H9 (cell line): ENCODE measurements at regions not wholly inside any gene's neighbourhood (a gene's known extent, or its start where the extent isn't known, plus 50 kb on each side); places are given as distances from the start of the nearest gene placed in this dataset.

Experiments used
- DNase-seq: peaks from one replicate; pipeline ENCODE4 v3.0.0-alpha.2; 2017
- H2AFZ ChIP-seq: one replicate; pipeline ENCODE4 v1.6.1; 2013; ENCODE audit warnings: mild to moderate bottlenecking, low read length, control low read depth, moderate library complexity
- H2AK5ac ChIP-seq: 2 replicates; pipeline ENCODE4 v1.6.1; 2013; ENCODE audit warnings: low read length, control low read depth, mixed read lengths; ENCODE audit not compliant: insufficient read length
- H2BK120ac ChIP-seq: one replicate; pipeline ENCODE4 v1.6.1; 2013; ENCODE audit warnings: low read depth, mild to moderate bottlenecking, low read length, control low read depth, inconsistent platforms; ENCODE audit not compliant: poor library complexity, severe bottlenecking
- H2BK12ac ChIP-seq: 2 replicates; pipeline ENCODE4 v1.6.1; 2013; ENCODE audit warnings: low read length, control low read depth, mixed read lengths, low read depth; ENCODE audit not compliant: insufficient read length
- H2BK15ac ChIP-seq: 2 replicates; pipeline ENCODE4 v1.6.1; 2013; ENCODE audit warnings: low read depth, low read length, control low read depth
- H2BK20ac ChIP-seq: one replicate; pipeline ENCODE4 v1.6.1; 2013; ENCODE audit warnings: low read depth, mild to moderate bottlenecking, low read length, control low read depth, inconsistent platforms; ENCODE audit not compliant: poor library complexity, severe bottlenecking
- H2BK5ac ChIP-seq: 2 replicates; pipeline ENCODE4 v1.6.1; 2013; ENCODE audit warnings: low read length, control low read depth, mixed read lengths; ENCODE audit not compliant: insufficient read length
- H3K14ac ChIP-seq: 2 replicates; pipeline ENCODE4 v1.6.1; 2013; ENCODE audit warnings: low read length, control low read depth; ENCODE audit not compliant: insufficient read depth
- H3K18ac ChIP-seq: 2 replicates; pipeline ENCODE4 v1.6.1; 2013; ENCODE audit warnings: low read depth, mild to moderate bottlenecking, mixed read lengths, low read length, control low read depth; ENCODE audit not compliant: insufficient read length
- H3K23ac ChIP-seq: 2 replicates; pipeline ENCODE4 v1.6.1; 2013; ENCODE audit warnings: low read length, control low read depth, mixed read lengths, low read depth; ENCODE audit not compliant: insufficient read length
- H3K23me2 ChIP-seq: 2 replicates; pipeline ENCODE4 v1.6.1; 2013; ENCODE audit warnings: low read depth, mild to moderate bottlenecking, mixed read lengths, low read length, control low read depth; ENCODE audit not compliant: insufficient read length, poor library complexity, severe bottlenecking
- H3K27ac ChIP-seq: 2 replicates; pipeline ENCODE4 v1.5.1; 2013; ENCODE audit warnings: low read length, control low read depth, mixed read lengths, low read depth; ENCODE audit not compliant: insufficient read length
- H3K27me3 ChIP-seq: 2 replicates; pipeline ENCODE4 v1.6.1; 2013; ENCODE audit warnings: low read length, control low read depth, inconsistent platforms; ENCODE audit not compliant: insufficient read depth
- H3K4ac ChIP-seq: 2 replicates; pipeline ENCODE4 v1.6.1; 2013; ENCODE audit warnings: low read depth, mild to moderate bottlenecking, control low read depth, inconsistent platforms, low read length, moderate library complexity
- H3K4me1 ChIP-seq: 2 replicates; pipeline ENCODE4 v1.6.1; 2013; ENCODE audit warnings: low read length, control low read depth, inconsistent platforms; ENCODE audit not compliant: insufficient read depth
- H3K4me2 ChIP-seq: 2 replicates; pipeline ENCODE4 v1.6.1; 2013; ENCODE audit warnings: low read length, control low read depth, mixed read lengths; ENCODE audit not compliant: insufficient read length, insufficient read depth
- H3K56ac ChIP-seq: 2 replicates; pipeline ENCODE4 v1.6.1; 2013; ENCODE audit warnings: low read depth, mild to moderate bottlenecking, mixed read lengths, low read length, control low read depth; ENCODE audit not compliant: insufficient read length
- H3K79me1 ChIP-seq: 2 replicates; pipeline ENCODE4 v1.6.1; 2013; ENCODE audit warnings: low read depth, mild to moderate bottlenecking, moderate library complexity, low read length, control low read depth, inconsistent platforms; ENCODE audit not compliant: insufficient read depth, poor library complexity, severe bottlenecking
- H3K79me2 ChIP-seq: 2 replicates; pipeline ENCODE4 v1.6.1; 2013; ENCODE audit warnings: low read length, control low read depth, inconsistent platforms; ENCODE audit not compliant: insufficient read depth
- H3K9ac ChIP-seq: 2 replicates; pipeline ENCODE4 v1.6.1; 2013; ENCODE audit warnings: low read length, control low read depth, mixed read lengths; ENCODE audit not compliant: insufficient read length; ENCODE audit errors: extremely low read depth
- H3K9me3 ChIP-seq: one replicate; pipeline ENCODE4 v1.6.1; 2013; ENCODE audit warnings: low read depth, low read length, inconsistent platforms; ENCODE audit not compliant: control insufficient read depth
- H3T11ph ChIP-seq: one replicate; pipeline ENCODE4 v1.6.1; 2013; ENCODE audit warnings: mild to moderate bottlenecking, low read length, control low read depth, inconsistent platforms
- H4K20me1 ChIP-seq: one replicate; pipeline ENCODE4 v1.6.1; 2013; ENCODE audit not compliant: control insufficient read depth, insufficient read length, insufficient read depth
- H4K5ac ChIP-seq: 2 replicates; pipeline ENCODE4 v1.6.1; 2013; ENCODE audit warnings: low read depth, mild to moderate bottlenecking, mixed read lengths, low read length, control low read depth; ENCODE audit not compliant: insufficient read length
- H4K8ac ChIP-seq: replicated peaks from 2 replicates; pipeline ENCODE4 v1.6.1; 2013; ENCODE audit warnings: low read length, control low read depth, mixed read lengths, low read depth; ENCODE audit not compliant: insufficient read length
- H4K91ac ChIP-seq: 2 replicates; pipeline ENCODE4 v1.6.1; 2013; ENCODE audit warnings: low read depth, mild to moderate bottlenecking, moderate library complexity, mixed read lengths, low read length, control low read depth; ENCODE audit not compliant: insufficient read length
- H3K27ac Mint-ChIP-seq, 3 experiments: 2 replicates in 2 of 3; 3 replicates in 1 of 3; pipeline ENCODE4 v1.8.0; 2020 to 2021; ENCODE audit warnings: mixed read lengths in 3 of 3, mild to moderate bottlenecking in 1 of 3, moderate library complexity in 1 of 3
- H3K27me3 Mint-ChIP-seq: 2 replicates; pipeline ENCODE4 v1.8.0; 2021; ENCODE audit warnings: low read depth, mild to moderate bottlenecking, moderate library complexity, mixed read lengths
- H3K36me3 Mint-ChIP-seq, 3 experiments: 2 replicates in 2 of 3; 3 replicates in 1 of 3; pipeline ENCODE4 v1.8.0; 2020 to 2021; ENCODE audit warnings: low read depth in 3 of 3, mixed read lengths in 3 of 3; ENCODE audit not compliant: insufficient read depth in 1 of 3
- H3K4me1 Mint-ChIP-seq, 2 experiments: 2 replicates each; pipeline ENCODE4 v1.8.0; 2020; ENCODE audit warnings: mixed read lengths in 2 of 2
- H3K4me3 Mint-ChIP-seq, 2 experiments: 2 replicates in 1 of 2; 3 replicates in 1 of 2; pipeline ENCODE4 v1.8.0; 2020 to 2021; ENCODE audit warnings: mild to moderate bottlenecking in 2 of 2, mixed read lengths in 2 of 2, moderate library complexity in 1 of 2
- H3K9me3 Mint-ChIP-seq, 2 experiments: 2 replicates in 1 of 2; 3 replicates in 1 of 2; pipeline ENCODE4 v1.8.0; 2020; ENCODE audit warnings: mild to moderate bottlenecking in 2 of 2, mixed read lengths in 2 of 2, moderate library complexity in 1 of 2
- WGBS: extraction: QIAGEN DNeasy Blood & Tissue Kit; methylation state at CpG from one replicate; pipeline ENCODE4 v1.1.7; 2013; ENCODE audit warnings: missing lambda C conversion rate, low lambda C conversion rate, mixed read lengths; ENCODE audit not compliant: insufficient read length; ENCODE audit errors: extremely low coverage; 5-methylcytosine and 5-hydroxymethylcytosine counted together
- TF ChIP-seq, protein P1 (sequence below): fragments of 200-600 bp; sonication (generic); conservative IDR thresholded peaks from 3 replicates; pipeline ENCODE4 v1.8.0; 2021; ENCODE audit warnings: antibody characterized with exemption, mild to moderate bottlenecking

DNA sequence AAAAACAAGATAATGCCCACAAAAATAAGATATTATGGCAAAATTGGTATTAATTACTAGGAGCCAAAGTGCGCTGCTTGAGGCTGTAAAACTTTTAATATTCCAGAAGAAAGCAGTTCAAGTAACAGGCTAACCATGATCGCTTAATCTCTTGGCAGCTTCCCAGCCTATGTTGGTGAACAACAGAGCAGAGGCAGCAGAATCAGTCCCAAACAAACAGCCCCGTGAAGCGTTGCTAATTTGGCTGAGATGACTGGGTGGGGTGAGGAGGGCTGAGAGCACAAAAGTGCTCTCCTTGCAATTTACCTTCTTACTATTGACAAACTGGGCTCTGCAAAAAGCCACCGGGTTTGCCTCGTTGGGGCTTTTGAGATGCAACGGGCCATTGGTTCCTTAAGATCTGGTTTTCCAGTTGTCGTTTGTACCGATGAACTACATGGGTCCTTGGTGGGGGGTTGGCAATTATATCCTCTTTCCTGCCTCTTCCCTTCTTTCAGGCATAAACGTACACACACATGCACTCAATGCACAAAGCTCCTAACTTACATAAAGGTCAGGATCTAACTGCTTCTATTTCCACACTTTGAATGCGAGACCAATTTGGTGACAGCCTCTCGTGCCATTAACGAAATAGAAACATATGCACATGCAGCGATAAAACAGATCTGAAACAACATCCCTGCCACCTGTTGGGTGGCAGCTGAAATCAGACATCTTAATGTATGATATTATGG, 407.6 kb upstream of the CADM1 start:
- Histone ChIP-seq H2BK5ac (no peak overlapping the region), H3K18ac (no peak overlapping the region), H4K91ac (no peak overlapping the region), H3K27me3 (no peaks in the 10 kb centered on the region), H2BK120ac (no peak overlapping the region), H3K9me3 (no peaks in the 10 kb centered on the region), H3T11ph (no peak overlapping the region), H2AK5ac (no peak overlapping the region), H3K27ac (no peak overlapping the region), H4K5ac (no peak overlapping the region), H3K23ac (no peak overlapping the region), H3K23me2 (no peaks in the 10 kb centered on the region), H3K4ac (no peak overlapping the region), H3K4me2 (no peak overlapping the region), H3K14ac (no peak overlapping the region), H2AFZ (no peak overlapping the region), H3K4me1 (no peaks in the 10 kb centered on the region), H2BK15ac (no peak overlapping the region), H4K8ac (no peak overlapping the region), H3K9ac (no peak overlapping the region), H3K79me1 (no peaks in the 10 kb centered on the region), H3K79me2 (no peaks in the 10 kb centered on the region), H3K56ac (no peak overlapping the region), H2BK20ac (no peak overlapping the region), H2BK12ac (no peak overlapping the region), H4K20me1 (no peaks in the 10 kb centered on the region)
- TF ChIP-seq, protein P1, sequence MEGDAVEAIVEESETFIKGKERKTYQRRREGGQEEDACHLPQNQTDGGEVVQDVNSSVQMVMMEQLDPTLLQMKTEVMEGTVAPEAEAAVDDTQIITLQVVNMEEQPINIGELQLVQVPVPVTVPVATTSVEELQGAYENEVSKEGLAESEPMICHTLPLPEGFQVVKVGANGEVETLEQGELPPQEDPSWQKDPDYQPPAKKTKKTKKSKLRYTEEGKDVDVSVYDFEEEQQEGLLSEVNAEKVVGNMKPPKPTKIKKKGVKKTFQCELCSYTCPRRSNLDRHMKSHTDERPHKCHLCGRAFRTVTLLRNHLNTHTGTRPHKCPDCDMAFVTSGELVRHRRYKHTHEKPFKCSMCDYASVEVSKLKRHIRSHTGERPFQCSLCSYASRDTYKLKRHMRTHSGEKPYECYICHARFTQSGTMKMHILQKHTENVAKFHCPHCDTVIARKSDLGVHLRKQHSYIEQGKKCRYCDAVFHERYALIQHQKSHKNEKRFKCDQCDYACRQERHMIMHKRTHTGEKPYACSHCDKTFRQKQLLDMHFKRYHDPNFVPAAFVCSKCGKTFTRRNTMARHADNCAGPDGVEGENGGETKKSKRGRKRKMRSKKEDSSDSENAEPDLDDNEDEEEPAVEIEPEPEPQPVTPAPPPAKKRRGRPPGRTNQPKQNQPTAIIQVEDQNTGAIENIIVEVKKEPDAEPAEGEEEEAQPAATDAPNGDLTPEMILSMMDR: no peak
- H3K4me3 Mint-ChIP-seq: no peak overlapping the region
- H3K9me3 Mint-ChIP-seq: peaks cover 0 to 3% of the 10 kb centered on the region in 2 experiments; a peak in 3 of 5 replicates
- peaks cover 0 to 2% (median 0%) of the 10 kb centered on the region in 3 experiments; a peak in 1 of 7 replicates for H3K36me3 Mint-ChIP-seq
- peaks cover 3 to 5% of the 10 kb centered on the region in 2 experiments; a peak in 3 of 4 replicates for H3K4me1 Mint-ChIP-seq
- WGBS: no CpG with 5 or more reads among the region's 14 CpGs
- no peak for DNase-seq
- peaks cover 14% of the 10 kb centered on the region for H3K27me3 Mint-ChIP-seq
- no peak overlapping the region for H3K27ac Mint-ChIP-seq
